ENCODE measurements at regions not wholly inside any gene's neighbourhood (a gene's known extent, or its start where the extent isn't known, plus 50 kb on each side); places are given as distances from the start of the nearest gene placed in this dataset.

GRCh38 chr13:22655106-22655852 lies 525.5 kb upstream of the SGCG start:
- no peak for DNase-seq (ENCODE audit: low spot score)

DNA sequence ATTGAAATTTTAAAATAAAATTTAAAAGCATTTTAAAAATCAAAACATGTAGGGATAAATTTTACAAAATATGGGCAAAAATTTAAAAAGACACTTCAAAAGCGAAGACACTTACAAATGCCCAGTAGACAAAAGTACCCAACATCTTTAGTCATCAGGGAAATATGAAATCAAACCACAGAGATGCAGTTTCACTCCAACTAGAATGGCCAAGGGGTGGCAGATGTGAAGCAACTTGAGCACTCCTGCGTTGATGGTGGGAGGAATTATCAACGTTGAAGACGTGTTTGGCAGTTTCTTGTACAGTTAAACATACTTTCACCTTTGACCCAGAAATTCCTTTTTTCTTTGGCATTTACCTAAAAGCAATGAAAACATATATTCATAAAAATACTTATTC lies 518.0 kb upstream of the SGCG start:
- no peak for DNase-seq (ENCODE audit: low spot score)

GRCh38 chr13:22665506-22665905 lies 515.3 kb upstream of the SGCG start:
- DNase-seq (ENCODE audit: low spot score): no peak

DNA sequence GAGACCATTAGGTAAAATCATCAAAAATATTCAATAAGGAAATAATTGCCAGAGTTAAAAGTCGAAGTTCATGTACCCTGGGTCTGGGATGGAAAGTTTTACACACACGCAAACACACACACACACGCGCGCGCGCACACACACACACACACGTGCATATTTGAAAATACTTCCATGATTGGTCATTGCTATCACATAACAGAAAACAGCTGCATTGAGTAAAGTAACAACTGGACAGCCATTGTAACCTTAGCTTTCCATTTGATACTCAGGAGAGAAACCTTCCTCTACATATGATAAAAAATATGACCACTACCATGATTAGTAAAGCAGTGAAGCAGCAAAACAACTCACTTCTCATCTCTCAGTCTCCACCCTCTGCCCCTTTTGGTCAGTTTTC lies 490.0 kb upstream of the SGCG start:
- no peak for DNase-seq (ENCODE audit: low spot score)

- no peak for DNase-seq (ENCODE audit: low spot score)
These were observed 487.1 kb upstream of the SGCG start for GRCh38 chr13:22693691-22694090.

- no peak for DNase-seq (ENCODE audit: low spot score)
These were observed 484.3 kb upstream of the SGCG start for GRCh38 chr13:22696433-22696832.

- DNase-seq (ENCODE audit: low spot score): no peak
These were observed 482.3 kb upstream of the SGCG start for GRCh38 chr13:22698467-22698866.

DNA sequence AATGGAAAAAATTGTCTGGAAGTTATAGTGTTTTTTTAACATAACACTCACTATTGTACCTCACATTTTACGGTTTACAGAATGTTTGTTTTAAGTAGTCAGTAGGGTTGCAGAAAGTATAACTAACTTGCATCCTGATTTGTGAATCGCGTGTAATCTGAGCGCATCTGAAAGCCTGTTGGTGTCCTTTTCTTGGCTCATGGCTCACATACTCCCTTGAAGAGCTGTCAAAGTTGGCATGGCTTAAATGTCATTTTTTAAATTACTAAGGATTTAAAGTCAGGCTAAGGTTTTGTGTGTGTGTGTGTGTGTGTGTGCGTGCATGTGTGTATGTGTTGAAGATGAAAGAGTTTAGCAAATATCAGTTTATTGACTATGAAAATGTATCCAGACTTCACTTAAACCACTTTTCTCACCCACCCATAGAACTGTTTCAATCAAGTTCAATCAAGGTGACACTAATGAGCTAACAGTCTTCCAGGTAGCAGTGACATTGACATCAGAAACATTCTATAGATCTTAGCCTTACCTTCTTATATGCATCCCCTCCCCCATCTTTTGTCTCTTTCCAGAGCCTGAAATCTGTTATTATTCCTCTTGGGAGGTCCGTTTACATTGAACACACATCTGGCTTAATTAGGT lies 480.4 kb upstream of the SGCG start:
- DNase-seq (ENCODE audit: low spot score): no peak

GRCh38 chr13:22703601-22704209 lies 477.1 kb upstream of the SGCG start:
- no peak for DNase-seq (ENCODE audit: low spot score)

- no peak for DNase-seq (ENCODE audit: low spot score)
These were observed 472.8 kb upstream of the SGCG start for GRCh38 chr13:22707946-22708345.

GRCh38 chr13:22717036-22717435 lies 463.7 kb upstream of the SGCG start:
- no peak for DNase-seq (ENCODE audit: low spot score)

DNA sequence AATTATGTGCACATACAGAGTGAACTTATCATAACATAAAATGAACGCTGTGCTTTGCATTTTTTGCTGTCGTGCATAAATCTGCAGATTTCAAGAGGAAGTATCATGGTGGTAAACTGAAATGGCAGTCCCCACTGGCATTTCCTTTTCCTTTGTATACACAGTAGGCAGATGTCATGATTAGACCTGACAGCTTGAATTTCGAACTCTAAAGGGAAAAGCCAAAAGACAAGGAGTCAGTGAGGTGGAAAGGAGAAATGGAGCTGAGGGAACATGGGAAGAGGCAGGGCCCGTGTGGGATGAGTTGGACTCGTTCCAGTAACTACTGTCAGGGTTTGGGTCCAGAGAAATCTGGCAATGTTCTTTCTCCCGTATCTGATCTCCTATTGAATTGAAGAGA lies 454.1 kb upstream of the SGCG start:
- DNase-seq (ENCODE audit: low spot score): no peak

GRCh38 chr13:22735011-22735995 lies 445.5 kb upstream of the SGCG start:
- peak; percentile 25 for DNase-seq (ENCODE audit: low spot score)

GRCh38 chr13:22736084-22736767 lies 444.6 kb upstream of the SGCG start:
- DNase-seq (ENCODE audit: low spot score): no peak

DNA sequence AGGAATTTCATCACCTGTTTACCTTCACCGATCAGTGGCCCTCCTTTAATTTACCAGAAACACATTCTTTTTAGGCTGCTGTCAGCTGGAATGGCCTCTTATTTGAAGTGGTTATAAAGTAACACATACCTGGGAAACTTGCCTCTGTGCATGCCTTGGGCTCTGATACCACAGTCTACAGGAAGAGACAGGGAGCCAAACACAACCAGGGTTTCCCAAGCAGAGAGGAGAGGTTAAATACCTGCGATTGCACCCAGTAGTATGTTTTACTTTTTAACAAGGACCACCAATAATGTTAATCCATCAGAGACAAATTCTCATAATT lies 444.0 kb upstream of the SGCG start:
- no peak for DNase-seq (ENCODE audit: low spot score)

DNA sequence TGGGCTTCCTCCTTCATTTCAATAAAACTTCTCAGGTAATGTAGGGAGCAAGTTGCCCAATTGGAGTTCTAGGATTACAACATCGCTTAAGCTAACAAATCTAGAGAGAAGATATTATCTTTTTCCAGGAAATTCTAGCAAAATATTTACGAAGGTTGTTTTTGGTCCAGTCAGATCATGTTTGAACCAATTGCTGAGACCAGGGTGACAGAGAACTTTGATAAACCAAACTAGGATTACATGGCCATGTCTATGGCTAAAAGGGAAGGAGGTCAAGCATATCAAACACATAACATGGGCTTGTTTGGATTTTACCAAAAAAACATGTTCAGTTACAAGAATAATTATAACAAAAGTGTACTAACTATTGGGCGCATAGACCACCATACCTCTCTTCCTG lies 442.4 kb upstream of the SGCG start:
- no peak for DNase-seq (ENCODE audit: low spot score)

DNA sequence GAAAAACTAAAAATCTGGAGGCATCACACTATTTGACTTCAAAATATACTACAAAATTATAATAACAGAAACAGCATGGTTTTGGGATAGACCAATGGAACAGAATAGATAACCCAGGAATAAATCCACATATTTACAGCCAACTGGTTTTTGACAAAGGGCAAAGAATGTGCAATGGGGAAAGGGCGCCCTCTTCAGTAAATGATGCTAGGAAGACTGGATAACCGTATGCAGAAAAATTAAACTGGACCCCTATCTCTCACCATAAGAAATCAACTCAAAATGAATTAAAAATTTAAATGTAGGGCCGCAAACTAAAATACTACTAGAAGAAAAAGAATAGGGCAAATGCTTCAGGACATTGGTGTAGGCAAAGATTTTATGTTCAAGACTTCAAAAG lies 440.5 kb upstream of the SGCG start:
- no peak for DNase-seq (ENCODE audit: low spot score)

GRCh38 chr13:22744688-22745452 lies 435.9 kb upstream of the SGCG start:
- DNase-seq (ENCODE audit: low spot score): no peak

DNA sequence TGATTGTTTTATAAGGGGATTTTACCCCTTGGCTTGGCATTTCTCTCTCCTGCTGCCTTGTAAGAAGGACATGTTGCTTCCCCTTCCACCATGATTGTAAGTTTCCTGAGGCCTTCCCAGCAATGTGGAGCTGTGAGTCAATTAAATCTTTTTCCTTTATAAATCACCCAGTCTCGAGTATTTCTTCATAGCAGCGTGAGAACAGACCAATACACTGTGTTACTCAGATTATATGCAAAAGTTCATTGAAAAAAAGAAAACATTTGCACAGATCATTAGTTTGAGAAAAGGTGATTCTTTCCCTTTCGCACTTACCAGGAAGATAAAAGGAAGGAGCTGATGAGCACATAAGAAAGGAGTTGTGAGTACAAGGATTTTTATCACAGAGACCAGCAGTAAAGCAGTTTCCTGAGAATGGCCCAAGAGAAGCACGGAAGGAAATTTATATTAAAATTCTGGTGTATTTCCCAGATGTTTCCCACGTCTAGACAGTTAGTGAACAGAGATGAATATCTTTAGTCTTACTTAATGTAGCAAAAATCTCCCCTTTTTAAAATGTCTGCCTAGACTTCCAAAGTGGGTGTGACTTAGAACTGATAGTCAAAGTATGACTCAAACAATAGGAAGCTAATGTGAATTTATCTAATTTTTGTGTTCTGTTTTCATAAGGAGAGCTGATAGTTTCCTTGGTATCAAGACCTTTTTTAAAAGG lies 431.8 kb upstream of the SGCG start:
- DNase-seq (ENCODE audit: low spot score): no peak

- no peak for DNase-seq (ENCODE audit: low spot score)
These were observed 431.2 kb upstream of the SGCG start for GRCh38 chr13:22749626-22750025.
